HUDEP-2 (cell line): ENCODE measurements at regions not wholly inside any gene's neighbourhood (a gene's known extent, or its start where the extent isn't known, plus 50 kb on each side); places are given as distances from the start of the nearest gene placed in this dataset.

Experiments
- DNase-seq, 76 experiments: peaks; one replicate each; lab custom pipeline; 2025; ENCODE audit not compliant: unreplicated experiment in 76 of 76; lab: John Stamatoyannopoulos, UW

GRCh38 chr11:29959488-29959887, 57.3 kb downstream of the KCNA4 start:
- no peak for DNase-seq

- DNase-seq = no peak
These were observed 59.4 kb downstream of the KCNA4 start for GRCh38 chr11:29957431-29957830.

- no peak for DNase-seq
These were observed 60.7 kb downstream of the KCNA4 start for GRCh38 chr11:29956076-29956556.

GRCh38 chr11:29943347-29943746, 73.5 kb downstream of the KCNA4 start:
- no peak for DNase-seq

GRCh38 chr11:29937526-29937925, 79.3 kb downstream of the KCNA4 start:
- DNase-seq = no peak

- no peak for DNase-seq
These were observed 82.7 kb downstream of the KCNA4 start for GRCh38 chr11:29934115-29934638.

GRCh38 chr11:29916040-29916439, 100.8 kb downstream of the KCNA4 start:
- DNase-seq = no peak

- DNase-seq = no peak
These were observed 102.5 kb downstream of the KCNA4 start for GRCh38 chr11:29914203-29914930.

GRCh38 chr11:29913352-29913751, 103.5 kb downstream of the KCNA4 start:
- no peak for DNase-seq

GRCh38 chr11:29900382-29900781, 116.4 kb downstream of the KCNA4 start:
- no peak for DNase-seq

GRCh38 chr11:29879560-29879959, 137.3 kb downstream of the KCNA4 start:
- no peak for DNase-seq

- no peak for DNase-seq
These were observed 140.6 kb downstream of the KCNA4 start for GRCh38 chr11:29876192-29876591.

GRCh38 chr11:29847219-29847618, 169.6 kb downstream of the KCNA4 start:
- DNase-seq = no peak

GRCh38 chr11:29844701-29845379, 172.0 kb downstream of the KCNA4 start:
- no peak for DNase-seq

- DNase-seq = no peak
These were observed 172.8 kb downstream of the KCNA4 start for GRCh38 chr11:29844031-29844430.

- DNase-seq = no peak
These were observed 174.8 kb downstream of the KCNA4 start for GRCh38 chr11:29842061-29842460.

- no peak for DNase-seq
These were observed 190.0 kb downstream of the KCNA4 start for GRCh38 chr11:29826878-29827277.

GRCh38 chr11:29816359-29816758, 200.5 kb downstream of the KCNA4 start:
- DNase-seq = no peak

- DNase-seq = no peak
These were observed 207.7 kb downstream of the KCNA4 start for GRCh38 chr11:29809121-29809520.

- DNase-seq = no peak
These were observed 214.3 kb downstream of the KCNA4 start for GRCh38 chr11:29802522-29802921.

- no peak for DNase-seq
These were observed 215.3 kb downstream of the KCNA4 start for GRCh38 chr11:29801561-29801960.

GRCh38 chr11:29786092-29786491, 230.7 kb downstream of the KCNA4 start:
- no peak for DNase-seq
